ENCODE measurements at regions not wholly inside any gene's neighbourhood (a gene's known extent, or its start where the extent isn't known, plus 50 kb on each side); places are given as distances from the start of the nearest gene placed in this dataset.

DNA sequence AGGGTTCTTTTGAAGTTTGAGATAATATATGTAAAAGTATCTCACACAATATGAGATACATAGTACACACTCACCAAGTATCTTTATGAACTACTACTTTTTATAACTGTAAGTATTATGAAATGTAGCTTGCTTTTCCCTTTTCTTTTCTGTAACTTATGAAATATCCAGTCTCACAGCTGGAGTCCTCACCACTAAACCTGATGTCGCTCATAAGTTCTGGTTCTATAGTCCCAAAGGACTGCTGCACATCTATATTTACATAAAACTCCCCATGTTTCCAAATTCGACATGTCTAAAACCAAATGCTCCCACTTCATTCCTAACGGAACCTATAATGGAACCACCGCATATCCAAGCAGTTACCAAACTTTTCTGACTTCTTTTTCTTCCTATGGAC lies 186.5 kb upstream of the SLC7A11 start:
- peaks cover 14% of the 10 kb centered on the region for H3K9me3 Mint-ChIP-seq
- no peaks in the 10 kb centered on the region for H3K27me3 Mint-ChIP-seq (ENCODE audit: low read depth, poor library complexity)
- TF ChIP-seq, protein P1, sequence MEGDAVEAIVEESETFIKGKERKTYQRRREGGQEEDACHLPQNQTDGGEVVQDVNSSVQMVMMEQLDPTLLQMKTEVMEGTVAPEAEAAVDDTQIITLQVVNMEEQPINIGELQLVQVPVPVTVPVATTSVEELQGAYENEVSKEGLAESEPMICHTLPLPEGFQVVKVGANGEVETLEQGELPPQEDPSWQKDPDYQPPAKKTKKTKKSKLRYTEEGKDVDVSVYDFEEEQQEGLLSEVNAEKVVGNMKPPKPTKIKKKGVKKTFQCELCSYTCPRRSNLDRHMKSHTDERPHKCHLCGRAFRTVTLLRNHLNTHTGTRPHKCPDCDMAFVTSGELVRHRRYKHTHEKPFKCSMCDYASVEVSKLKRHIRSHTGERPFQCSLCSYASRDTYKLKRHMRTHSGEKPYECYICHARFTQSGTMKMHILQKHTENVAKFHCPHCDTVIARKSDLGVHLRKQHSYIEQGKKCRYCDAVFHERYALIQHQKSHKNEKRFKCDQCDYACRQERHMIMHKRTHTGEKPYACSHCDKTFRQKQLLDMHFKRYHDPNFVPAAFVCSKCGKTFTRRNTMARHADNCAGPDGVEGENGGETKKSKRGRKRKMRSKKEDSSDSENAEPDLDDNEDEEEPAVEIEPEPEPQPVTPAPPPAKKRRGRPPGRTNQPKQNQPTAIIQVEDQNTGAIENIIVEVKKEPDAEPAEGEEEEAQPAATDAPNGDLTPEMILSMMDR (IDR thresholded peaks at IDR 0.05) = no peak
- H3K27ac Mint-ChIP-seq = no peak overlapping the region
- H3K4me1 Mint-ChIP-seq = no peaks in the 10 kb centered on the region
- peaks cover 6% of the 10 kb centered on the region for H3K36me3 Mint-ChIP-seq (ENCODE audit: low read depth)
- no peak overlapping the region for H3K4me3 Mint-ChIP-seq
- no peak for DNase-seq

DNA sequence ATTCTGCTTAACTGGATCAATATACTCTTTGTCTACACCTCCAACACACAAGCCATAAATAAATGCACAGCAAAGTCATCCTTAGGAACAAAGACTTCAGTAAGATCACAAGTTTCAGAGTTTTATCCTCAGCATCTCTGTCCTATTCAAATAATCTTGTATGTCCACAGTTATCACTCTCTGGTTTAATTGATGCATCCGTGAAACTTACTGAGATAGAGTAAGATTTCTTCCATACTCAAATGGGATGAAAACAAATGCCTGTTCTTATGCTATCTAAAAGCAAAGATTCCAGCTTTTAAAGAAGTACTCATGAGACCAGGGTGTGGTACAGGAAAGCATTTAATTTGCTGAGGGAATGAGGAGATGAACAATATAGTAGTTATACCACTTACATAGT lies 184.6 kb upstream of the SLC7A11 start:
- Mint-ChIP-seq H3K27ac (no peak overlapping the region), H3K27me3 (ENCODE audit: low read depth, poor library complexity) (no peaks in the 10 kb centered on the region), H3K4me3 (no peak overlapping the region), H3K4me1 (no peaks in the 10 kb centered on the region), H3K36me3 (ENCODE audit: low read depth) (no peaks in the 10 kb centered on the region), H3K9me3 (no peaks in the 10 kb centered on the region)
- TF ChIP-seq, protein P1 (IDR thresholded peaks at IDR 0.05) = no peak
- no peak for DNase-seq

DNA sequence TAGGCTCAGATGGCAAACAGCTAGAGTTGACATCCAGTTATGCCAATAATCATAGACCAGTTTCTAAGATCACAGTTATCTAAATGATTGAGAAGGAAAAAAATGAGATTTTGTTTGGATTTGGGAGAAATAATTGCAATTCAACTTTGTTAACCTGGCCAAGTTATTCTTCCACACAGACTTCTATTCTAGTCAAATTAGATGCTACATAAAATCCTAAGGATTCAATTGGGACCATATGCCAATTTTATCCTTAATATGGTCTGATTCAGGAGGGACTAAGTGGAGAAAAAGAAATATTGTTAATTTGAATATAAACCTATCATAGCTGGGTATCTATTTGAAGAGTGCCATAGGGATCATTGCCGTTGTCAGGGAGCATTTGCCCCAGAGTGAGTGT lies 178.3 kb upstream of the SLC7A11 start:
- no peak overlapping the region for H3K27ac Mint-ChIP-seq
- H3K36me3 Mint-ChIP-seq (ENCODE audit: low read depth) = no peaks in the 10 kb centered on the region
- peaks cover 6% of the 10 kb centered on the region for H3K4me1 Mint-ChIP-seq
- no peak for DNase-seq
- no peaks in the 10 kb centered on the region for H3K27me3 Mint-ChIP-seq (ENCODE audit: low read depth, poor library complexity)
- no peaks in the 10 kb centered on the region for H3K9me3 Mint-ChIP-seq
- no peak overlapping the region for H3K4me3 Mint-ChIP-seq
- TF ChIP-seq, protein P1 (IDR thresholded peaks at IDR 0.05) = no peak

DNA sequence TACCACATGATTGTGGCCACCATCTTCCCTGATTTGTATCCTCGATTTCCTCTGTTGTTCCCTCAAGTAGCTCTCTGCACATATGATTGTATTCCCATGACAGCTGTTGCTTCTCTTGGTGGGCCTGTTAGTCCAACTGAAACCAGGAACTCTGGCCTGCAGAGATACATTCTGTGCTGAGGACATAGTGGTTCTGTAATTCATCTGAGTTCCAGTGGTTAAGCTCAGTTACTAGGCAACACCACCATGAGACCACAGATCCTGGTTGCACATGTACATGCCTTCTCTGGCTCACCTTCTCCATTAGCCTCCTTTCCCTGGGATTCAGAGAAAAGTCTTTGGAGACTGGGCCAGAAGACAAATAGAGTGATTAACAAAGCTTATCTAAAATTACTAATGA lies 172.1 kb upstream of the SLC7A11 start:
- TF ChIP-seq, protein P1 (IDR thresholded peaks at IDR 0.05) = no peak
- H3K4me3 Mint-ChIP-seq = no peak overlapping the region
- peaks cover 6% of the 10 kb centered on the region for H3K4me1 Mint-ChIP-seq
- no peaks in the 10 kb centered on the region for H3K9me3 Mint-ChIP-seq
- DNase-seq = no peak
- H3K27me3 Mint-ChIP-seq (ENCODE audit: low read depth, poor library complexity) = peaks cover 3% of the 10 kb centered on the region
- H3K36me3 Mint-ChIP-seq (ENCODE audit: low read depth) = no peaks in the 10 kb centered on the region
- H3K27ac Mint-ChIP-seq = no peak overlapping the region

DNA sequence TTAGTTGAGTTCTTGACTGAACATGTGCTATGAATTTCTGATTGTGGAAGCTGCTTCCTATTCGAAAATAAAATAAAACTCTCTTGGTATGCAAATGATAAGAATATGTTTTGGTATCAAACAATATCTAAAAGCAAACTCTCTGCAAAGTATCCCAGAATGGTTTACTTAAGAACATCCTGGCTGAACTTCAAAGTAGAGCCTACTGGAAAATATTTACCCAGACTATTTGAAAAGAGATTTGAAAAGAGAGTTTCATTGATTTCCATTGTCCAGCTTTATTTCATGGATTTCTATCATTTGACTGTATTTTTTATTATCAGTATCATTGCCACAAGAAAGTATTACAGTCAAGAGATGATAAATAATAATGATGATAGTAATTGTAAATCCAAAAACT lies 171.1 kb upstream of the SLC7A11 start:
- peaks cover 3% of the 10 kb centered on the region for H3K27me3 Mint-ChIP-seq (ENCODE audit: low read depth, poor library complexity)
- H3K9me3 Mint-ChIP-seq = no peaks in the 10 kb centered on the region
- TF ChIP-seq, protein P1 (IDR thresholded peaks at IDR 0.05) = no peak
- no peak for DNase-seq
- H3K27ac Mint-ChIP-seq = no peak overlapping the region
- H3K4me3 Mint-ChIP-seq = no peak overlapping the region
- no peaks in the 10 kb centered on the region for H3K36me3 Mint-ChIP-seq (ENCODE audit: low read depth)
- H3K4me1 Mint-ChIP-seq = peaks cover 6% of the 10 kb centered on the region

DNA sequence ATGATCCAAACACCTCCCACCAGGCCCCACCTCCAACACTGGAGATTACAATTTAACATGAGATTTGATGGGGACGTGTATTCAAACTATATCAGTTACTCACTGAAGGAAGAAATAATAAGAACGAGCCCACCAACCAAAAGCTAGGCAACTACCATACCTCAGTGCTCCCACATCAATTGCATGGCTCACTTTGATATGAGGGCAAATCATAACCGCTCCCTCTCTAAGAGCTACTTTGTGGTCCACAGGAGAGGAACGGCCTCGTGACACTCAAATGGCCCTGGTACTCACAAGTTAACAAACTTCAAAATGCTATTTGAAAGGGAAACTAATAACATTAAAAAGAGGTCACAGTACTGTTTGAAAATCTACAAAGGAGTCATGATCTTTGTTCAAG lies 170.7 kb upstream of the SLC7A11 start:
- TF ChIP-seq, protein P1 (IDR thresholded peaks at IDR 0.05) = no peak
- Mint-ChIP-seq H3K4me1 (peaks cover 4% of the 10 kb centered on the region), H3K4me3 (no peak overlapping the region), H3K27ac (no peak overlapping the region), H3K36me3 (ENCODE audit: low read depth) (no peaks in the 10 kb centered on the region), H3K27me3 (ENCODE audit: low read depth, poor library complexity) (peaks cover 3% of the 10 kb centered on the region), H3K9me3 (no peaks in the 10 kb centered on the region)
- no peak for DNase-seq

Data from nephron progenitor cell (in vitro differentiated cells).